Liver (tissue), 3 donors: ENCODE measurements at regions not wholly inside any gene's neighbourhood (a gene's known extent, or its start where the extent isn't known, plus 50 kb on each side); places are given as distances from the start of the nearest gene placed in this dataset.

Source experiments
- RAD21 ChIP-seq, 2 donors: IDR thresholded peaks; 2 replicates each; pipeline ENCODE4 v1.6.1; 2016; ENCODE audit warnings: antibody characterized with exemption in 2 of 2, mild to moderate bottlenecking in 2 of 2
- TAF1 ChIP-seq: conservative IDR thresholded peaks from 2 replicates; pipeline ENCODE4 v1.6.1; 2016; ENCODE audit warnings: antibody characterized with exemption, mild to moderate bottlenecking
- TF ChIP-seq, protein P1 (sequence below): IDR thresholded peaks from 2 replicates; pipeline ENCODE4 v1.6.1; 2016; ENCODE audit warnings: antibody characterized with exemption
- TF ChIP-seq, protein P2 (sequence below): fragments of 150-350 bp; IDR thresholded peaks from 2 replicates; pipeline ENCODE4 v1.5.1; 2017; ENCODE audit warnings: improper control_type of control experiment, low read depth, low read length; ENCODE audit not compliant: missing input control
- TF ChIP-seq, protein P3 (sequence below): IDR thresholded peaks from 2 replicates; pipeline ENCODE4 v1.6.1; 2016; ENCODE audit warnings: antibody characterized with exemption
- donor health status: healthy.
- donor health status: healthy.

DNA sequence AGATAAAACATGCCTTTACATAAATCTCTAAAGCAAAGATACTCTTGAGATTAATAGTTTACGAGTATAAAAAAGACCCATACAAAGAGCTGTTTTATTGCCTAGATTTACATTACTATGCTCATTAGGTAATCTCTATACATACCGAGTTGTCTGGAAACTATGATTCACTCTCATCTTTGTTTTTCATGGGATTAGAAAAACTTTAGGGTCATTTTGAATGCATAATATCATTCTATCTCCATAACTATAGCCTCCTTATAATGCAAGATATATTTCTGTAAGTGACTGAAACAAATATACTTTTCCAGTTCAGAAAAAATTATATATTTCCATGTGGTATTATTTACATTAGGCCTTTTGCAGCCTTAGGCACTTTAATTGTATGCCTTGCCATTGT is 1088.7 kb upstream of the ARRDC3 start:
- TF ChIP-seq, protein P1, sequence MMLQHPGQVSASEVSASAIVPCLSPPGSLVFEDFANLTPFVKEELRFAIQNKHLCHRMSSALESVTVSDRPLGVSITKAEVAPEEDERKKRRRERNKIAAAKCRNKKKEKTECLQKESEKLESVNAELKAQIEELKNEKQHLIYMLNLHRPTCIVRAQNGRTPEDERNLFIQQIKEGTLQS = no peak
- TF ChIP-seq, protein P2, sequence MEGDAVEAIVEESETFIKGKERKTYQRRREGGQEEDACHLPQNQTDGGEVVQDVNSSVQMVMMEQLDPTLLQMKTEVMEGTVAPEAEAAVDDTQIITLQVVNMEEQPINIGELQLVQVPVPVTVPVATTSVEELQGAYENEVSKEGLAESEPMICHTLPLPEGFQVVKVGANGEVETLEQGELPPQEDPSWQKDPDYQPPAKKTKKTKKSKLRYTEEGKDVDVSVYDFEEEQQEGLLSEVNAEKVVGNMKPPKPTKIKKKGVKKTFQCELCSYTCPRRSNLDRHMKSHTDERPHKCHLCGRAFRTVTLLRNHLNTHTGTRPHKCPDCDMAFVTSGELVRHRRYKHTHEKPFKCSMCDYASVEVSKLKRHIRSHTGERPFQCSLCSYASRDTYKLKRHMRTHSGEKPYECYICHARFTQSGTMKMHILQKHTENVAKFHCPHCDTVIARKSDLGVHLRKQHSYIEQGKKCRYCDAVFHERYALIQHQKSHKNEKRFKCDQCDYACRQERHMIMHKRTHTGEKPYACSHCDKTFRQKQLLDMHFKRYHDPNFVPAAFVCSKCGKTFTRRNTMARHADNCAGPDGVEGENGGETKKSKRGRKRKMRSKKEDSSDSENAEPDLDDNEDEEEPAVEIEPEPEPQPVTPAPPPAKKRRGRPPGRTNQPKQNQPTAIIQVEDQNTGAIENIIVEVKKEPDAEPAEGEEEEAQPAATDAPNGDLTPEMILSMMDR = no peak
- TF ChIP-seq TAF1 (no peak), RAD21 (IDR thresholded peaks at IDR 0.05) (no peak)
- TF ChIP-seq, protein P3, sequence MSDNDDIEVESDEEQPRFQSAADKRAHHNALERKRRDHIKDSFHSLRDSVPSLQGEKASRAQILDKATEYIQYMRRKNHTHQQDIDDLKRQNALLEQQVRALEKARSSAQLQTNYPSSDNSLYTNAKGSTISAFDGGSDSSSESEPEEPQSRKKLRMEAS = no peak
